ENCODE measurements at regions not wholly inside any gene's neighbourhood (a gene's known extent, or its start where the extent isn't known, plus 50 kb on each side); places are given as distances from the start of the nearest gene placed in this dataset.

DNA sequence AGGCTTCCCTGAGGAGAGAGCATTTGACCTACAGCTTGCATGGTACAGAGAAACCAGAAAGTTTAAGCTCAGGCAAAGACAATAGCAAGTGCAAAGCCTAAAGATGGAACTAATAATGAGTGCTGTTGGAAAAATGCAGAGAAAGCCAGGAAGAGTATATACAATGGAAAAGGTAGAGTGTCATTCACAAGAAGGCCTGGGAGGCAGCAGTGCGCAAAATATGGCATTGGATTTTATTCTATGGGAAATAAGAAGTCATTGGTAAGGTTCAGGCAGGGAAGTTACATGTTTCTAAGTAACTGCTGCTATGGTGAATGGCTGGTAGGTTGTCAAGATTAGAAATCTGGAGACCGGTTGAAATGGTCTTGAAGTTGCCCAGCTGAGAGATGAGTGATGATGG lies 2167.3 kb upstream of the CELF4 start:
- no peak for DNase-seq
- H3K4me3 ChIP-seq, result no peak overlapping the region
- no peaks in the 10 kb centered on the region for H3K36me3 ChIP-seq
- TF ChIP-seq, protein P1, sequence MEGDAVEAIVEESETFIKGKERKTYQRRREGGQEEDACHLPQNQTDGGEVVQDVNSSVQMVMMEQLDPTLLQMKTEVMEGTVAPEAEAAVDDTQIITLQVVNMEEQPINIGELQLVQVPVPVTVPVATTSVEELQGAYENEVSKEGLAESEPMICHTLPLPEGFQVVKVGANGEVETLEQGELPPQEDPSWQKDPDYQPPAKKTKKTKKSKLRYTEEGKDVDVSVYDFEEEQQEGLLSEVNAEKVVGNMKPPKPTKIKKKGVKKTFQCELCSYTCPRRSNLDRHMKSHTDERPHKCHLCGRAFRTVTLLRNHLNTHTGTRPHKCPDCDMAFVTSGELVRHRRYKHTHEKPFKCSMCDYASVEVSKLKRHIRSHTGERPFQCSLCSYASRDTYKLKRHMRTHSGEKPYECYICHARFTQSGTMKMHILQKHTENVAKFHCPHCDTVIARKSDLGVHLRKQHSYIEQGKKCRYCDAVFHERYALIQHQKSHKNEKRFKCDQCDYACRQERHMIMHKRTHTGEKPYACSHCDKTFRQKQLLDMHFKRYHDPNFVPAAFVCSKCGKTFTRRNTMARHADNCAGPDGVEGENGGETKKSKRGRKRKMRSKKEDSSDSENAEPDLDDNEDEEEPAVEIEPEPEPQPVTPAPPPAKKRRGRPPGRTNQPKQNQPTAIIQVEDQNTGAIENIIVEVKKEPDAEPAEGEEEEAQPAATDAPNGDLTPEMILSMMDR (IDR thresholded peaks at IDR 0.05), result no peak
- no peak for TF ChIP-seq POLR2A (IDR thresholded peaks at IDR 0.05)
- ATAC-seq, result no peak
- 88 to 94% (median 91%) methylated on average over 2 of the region's 2 CpGs for WGBS, 4 donors
- no peak overlapping the region for H3K27ac ChIP-seq
- no peaks in the 10 kb centered on the region for H3K4me1 ChIP-seq
- intact Hi-C loops (cut with DNase I), result no loop called here
- no peaks in the 10 kb centered on the region for H3K27me3 ChIP-seq
- no peaks in the 10 kb centered on the region for H3K9me3 ChIP-seq

DNA sequence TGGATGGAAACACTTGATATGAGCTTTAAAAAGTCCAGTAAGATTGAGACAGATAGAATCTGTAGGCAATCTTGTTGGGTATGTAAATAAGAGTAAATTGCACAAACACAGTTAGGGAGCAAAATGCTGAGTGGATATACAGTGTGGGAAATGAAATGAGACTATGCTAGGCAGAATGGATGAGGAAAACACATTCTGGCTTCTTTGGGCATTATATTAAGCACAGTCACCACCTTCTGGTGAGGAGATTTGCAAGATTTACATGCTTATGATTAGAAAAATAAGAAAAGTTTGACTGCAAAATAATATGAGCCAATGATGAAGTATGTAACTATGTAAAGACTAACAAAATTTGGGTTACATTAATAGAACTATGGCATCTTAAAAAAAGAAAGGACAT lies 2165.0 kb upstream of the CELF4 start:
- Histone ChIP-seq H3K27ac (no peak overlapping the region), H3K27me3 (no peaks in the 10 kb centered on the region), H3K4me3 (no peak overlapping the region), H3K36me3 (no peaks in the 10 kb centered on the region), H3K4me1 (no peaks in the 10 kb centered on the region), H3K9me3 (no peaks in the 10 kb centered on the region)
- intact Hi-C loops (cut with DNase I), result no loop called here
- DNase-seq (no peak), ATAC-seq (no peak)
- TF ChIP-seq, protein P1 (IDR thresholded peaks at IDR 0.05), result no peak
- TF ChIP-seq POLR2A (IDR thresholded peaks at IDR 0.05), result no peak

DNA sequence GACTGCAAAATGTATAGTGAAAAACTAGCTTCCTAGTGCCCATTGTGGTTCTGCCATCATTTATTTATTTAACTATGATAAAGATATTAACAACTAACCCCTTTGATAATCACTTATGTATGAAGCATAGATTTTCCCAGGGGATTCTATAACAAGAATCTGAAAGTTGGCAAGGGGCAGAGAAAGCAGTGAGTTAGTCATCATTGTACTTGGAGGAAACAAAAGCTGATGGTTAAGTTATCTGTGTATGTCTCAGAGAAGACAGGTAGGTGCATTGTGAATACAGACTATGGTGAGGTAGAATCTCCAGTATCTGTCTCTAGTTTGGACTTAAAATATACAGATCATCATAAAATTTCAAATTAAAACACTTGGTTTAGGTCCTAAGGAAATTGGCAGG lies 2159.1 kb upstream of the CELF4 start:
- Histone ChIP-seq H3K4me3 (no peak overlapping the region), H3K27me3 (no peaks in the 10 kb centered on the region), H3K9me3 (no peaks in the 10 kb centered on the region), H3K27ac (no peak overlapping the region), H3K4me1 (no peaks in the 10 kb centered on the region), H3K36me3 (no peaks in the 10 kb centered on the region)
- intact Hi-C loops (cut with DNase I), result no loop called here
- TF ChIP-seq, protein P1 (IDR thresholded peaks at IDR 0.05), result no peak
- TF ChIP-seq POLR2A (IDR thresholded peaks at IDR 0.05), result no peak
- ATAC-seq, result no peak
- DNase-seq, result no peak

DNA sequence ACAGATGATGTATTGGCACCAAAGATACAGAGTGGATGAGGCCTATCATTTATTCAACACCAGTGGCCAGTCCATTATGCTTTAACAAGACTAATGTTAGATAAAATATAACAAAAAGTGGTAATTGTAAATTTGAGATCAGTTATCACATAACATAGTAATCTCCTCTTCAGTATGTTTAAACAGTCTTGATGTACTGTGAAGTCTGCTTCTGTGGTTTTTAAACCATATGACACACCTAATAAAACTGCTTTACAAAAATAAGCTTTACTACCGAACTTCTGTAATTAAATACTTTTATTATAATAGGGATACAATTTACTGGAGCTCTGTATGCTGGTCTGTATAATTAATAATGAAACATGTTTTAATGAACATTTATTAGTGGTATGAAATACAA lies 2156.1 kb upstream of the CELF4 start:
- intact Hi-C loops (cut with DNase I), result no loop called here
- no peak overlapping the region for H3K4me3 ChIP-seq
- H3K4me1 ChIP-seq, result no peaks in the 10 kb centered on the region
- H3K27me3 ChIP-seq, result no peaks in the 10 kb centered on the region
- H3K36me3 ChIP-seq, result no peaks in the 10 kb centered on the region
- no peaks in the 10 kb centered on the region for H3K9me3 ChIP-seq
- no peak overlapping the region for H3K27ac ChIP-seq
- ATAC-seq (no peak), DNase-seq (no peak)
- no peak for TF ChIP-seq POLR2A (IDR thresholded peaks at IDR 0.05)
- TF ChIP-seq, protein P1 (IDR thresholded peaks at IDR 0.05), result no peak
- WGBS, 4 donors, result 79 to 95% (median 90%) methylated on average over 1 of the region's 1 CpG
